ENCODE measurements at regions not wholly inside any gene's neighbourhood (a gene's known extent, or its start where the extent isn't known, plus 50 kb on each side); places are given as distances from the start of the nearest gene placed in this dataset.

DNA sequence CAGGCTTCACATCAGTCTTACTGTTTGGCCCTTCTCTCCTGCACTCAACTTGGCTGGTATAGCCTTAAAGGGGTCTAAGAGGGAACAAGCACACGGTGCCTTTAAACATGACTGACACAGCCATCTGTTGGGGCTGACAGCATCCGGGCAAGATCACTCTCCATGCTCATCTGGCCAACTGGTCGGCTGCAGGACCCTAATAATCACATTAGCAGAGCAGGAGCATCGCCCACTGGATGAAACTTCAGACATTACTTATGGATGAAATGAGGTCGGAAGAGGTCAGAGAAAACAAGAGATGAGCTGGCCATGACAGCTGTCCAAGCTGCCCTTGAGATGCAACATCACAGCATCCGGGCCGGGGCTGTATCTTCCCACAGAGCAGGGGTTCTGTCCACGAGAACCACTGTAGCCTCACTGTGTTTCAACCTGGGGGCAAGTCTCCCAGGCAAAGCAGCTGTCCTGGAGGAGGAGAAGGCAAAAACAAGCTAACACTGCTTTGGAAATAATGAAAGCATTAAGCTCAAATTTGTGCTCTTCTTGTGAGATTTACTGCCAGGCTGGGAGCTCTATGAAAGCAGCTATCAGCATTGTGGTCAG is 94.4 kb upstream of the TTC29 start:
- H3K4me1 ChIP-seq (ENCODE audit: insufficient read depth, low read length) = no peaks in the 10 kb centered on the region
- no peak overlapping the region for H3K9ac ChIP-seq (ENCODE audit: low read depth, low read length)
- H3K9me3 ChIP-seq (ENCODE audit: control insufficient read depth, insufficient read depth, low read length) = no peaks in the 10 kb centered on the region
- no peaks in the 10 kb centered on the region for H3K36me3 ChIP-seq (ENCODE audit: insufficient read depth, low read length)

DNA sequence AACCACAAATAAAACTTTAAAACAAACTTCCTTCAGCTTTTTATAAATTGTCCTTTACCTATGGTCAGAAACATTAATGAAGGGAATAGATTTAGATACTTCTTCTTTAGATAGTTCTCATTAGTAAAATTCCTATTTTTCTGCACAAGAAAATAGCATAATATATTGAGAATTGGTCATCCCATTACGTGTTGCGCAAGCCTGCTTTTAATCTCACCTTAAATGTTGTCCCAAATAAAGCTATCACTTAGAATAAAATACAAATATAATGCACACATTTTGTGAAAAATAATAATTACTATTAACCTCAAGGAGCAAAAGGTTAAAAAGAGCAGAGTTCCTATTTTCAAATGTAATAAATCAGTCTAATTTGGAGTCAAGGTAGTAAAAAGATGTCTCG is 95.2 kb upstream of the TTC29 start:
- Histone ChIP-seq H3K9ac (ENCODE audit: low read depth, low read length) (no peak overlapping the region), H3K9me3 (ENCODE audit: control insufficient read depth, insufficient read depth, low read length) (no peaks in the 10 kb centered on the region), H3K4me1 (ENCODE audit: insufficient read depth, low read length) (no peaks in the 10 kb centered on the region), H3K36me3 (ENCODE audit: insufficient read depth, low read length) (no peaks in the 10 kb centered on the region)

DNA sequence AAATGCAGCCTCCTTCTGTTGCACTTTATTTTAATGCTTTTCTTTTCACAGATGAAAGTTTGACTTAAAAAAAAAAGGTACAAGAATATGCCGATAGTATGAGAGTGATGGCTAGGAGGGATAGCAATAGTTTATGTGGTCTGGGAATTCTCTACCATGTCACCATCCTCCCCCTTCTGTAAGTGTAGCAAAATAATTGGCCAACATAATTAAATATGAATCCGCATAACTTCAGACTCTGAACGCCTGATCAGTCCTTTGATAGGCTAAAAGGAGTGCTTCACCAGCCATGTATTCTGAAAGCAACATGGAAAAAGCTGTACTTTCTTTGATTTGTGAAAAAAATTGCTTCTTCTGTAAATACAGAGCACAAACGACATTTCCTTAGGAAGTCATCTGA is 95.7 kb upstream of the TTC29 start:
- H3K9me3 ChIP-seq (ENCODE audit: control insufficient read depth, insufficient read depth, low read length) = no peaks in the 10 kb centered on the region
- H3K4me1 ChIP-seq (ENCODE audit: insufficient read depth, low read length) = no peaks in the 10 kb centered on the region
- H3K9ac ChIP-seq (ENCODE audit: low read depth, low read length) = no peak overlapping the region
- no peaks in the 10 kb centered on the region for H3K36me3 ChIP-seq (ENCODE audit: insufficient read depth, low read length)

DNA sequence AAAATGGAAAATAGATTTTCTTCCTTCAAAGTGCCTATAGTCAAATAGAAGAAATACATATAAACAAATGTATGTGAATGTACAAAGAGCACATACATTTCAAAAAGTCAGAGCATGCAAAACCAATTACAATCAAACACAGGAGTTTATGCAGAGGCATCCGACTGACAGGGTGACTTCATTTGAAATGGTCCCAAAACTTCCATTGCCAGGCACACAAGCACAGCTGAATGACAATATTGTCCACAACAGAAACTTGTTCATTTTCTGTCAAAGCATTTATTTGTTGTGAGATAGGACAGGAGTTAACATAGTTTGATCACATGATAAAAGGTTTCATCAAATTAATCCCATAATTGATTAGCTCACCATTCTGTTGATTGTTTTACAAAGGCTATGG is 96.4 kb upstream of the TTC29 start:
- H3K9ac ChIP-seq (ENCODE audit: low read depth, low read length) = no peak overlapping the region
- H3K4me1 ChIP-seq (ENCODE audit: insufficient read depth, low read length) = no peaks in the 10 kb centered on the region
- no peaks in the 10 kb centered on the region for H3K36me3 ChIP-seq (ENCODE audit: insufficient read depth, low read length)
- H3K9me3 ChIP-seq (ENCODE audit: control insufficient read depth, insufficient read depth, low read length) = no peaks in the 10 kb centered on the region

DNA sequence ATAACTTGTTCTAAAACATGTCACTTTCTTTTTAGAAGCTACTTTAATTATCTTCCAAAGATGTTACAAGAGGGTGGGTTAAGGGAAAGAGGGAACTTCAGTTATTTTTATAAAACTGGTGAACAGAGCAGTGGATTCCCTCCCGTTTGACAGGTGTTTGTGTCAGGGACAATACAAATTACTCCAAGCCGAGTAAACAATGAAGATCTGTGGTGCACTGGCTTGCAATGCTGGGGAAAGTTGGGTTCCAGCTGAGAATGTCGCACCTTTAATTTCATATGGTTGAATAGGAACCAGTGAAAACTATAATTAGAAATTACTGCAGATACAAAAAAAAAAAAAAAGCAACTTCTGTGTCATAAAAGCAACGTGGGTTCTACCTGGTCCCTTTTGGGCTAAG is 98.6 kb upstream of the TTC29 start:
- Histone ChIP-seq H3K9ac (ENCODE audit: low read depth, low read length) (no peak overlapping the region), H3K36me3 (ENCODE audit: insufficient read depth, low read length) (no peaks in the 10 kb centered on the region), H3K9me3 (ENCODE audit: control insufficient read depth, insufficient read depth, low read length) (no peaks in the 10 kb centered on the region; the same call in 1 of the 2 replicates), H3K4me1 (ENCODE audit: insufficient read depth, low read length) (no peaks in the 10 kb centered on the region)

DNA sequence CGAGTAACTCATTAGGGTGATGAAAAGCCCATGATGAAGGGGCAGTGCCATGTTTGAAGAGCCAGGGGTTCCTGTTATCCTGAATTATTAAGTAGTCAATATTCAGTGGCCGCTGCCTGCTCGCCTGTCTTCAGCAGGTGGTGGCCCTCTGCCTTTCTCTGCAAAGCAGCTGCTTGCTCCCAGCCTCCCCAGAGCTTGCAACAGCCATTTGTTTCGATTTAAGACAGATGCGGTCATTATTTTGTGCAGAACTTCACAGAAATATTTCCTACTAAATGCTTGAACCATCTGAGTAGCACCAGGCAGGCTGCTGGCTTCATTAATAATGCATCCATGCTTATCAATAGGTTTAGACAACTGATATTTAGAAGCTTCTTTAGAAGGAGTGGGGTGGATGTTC is 104.3 kb upstream of the TTC29 start:
- no peak overlapping the region for H3K9ac ChIP-seq (ENCODE audit: low read depth, low read length)

DNA sequence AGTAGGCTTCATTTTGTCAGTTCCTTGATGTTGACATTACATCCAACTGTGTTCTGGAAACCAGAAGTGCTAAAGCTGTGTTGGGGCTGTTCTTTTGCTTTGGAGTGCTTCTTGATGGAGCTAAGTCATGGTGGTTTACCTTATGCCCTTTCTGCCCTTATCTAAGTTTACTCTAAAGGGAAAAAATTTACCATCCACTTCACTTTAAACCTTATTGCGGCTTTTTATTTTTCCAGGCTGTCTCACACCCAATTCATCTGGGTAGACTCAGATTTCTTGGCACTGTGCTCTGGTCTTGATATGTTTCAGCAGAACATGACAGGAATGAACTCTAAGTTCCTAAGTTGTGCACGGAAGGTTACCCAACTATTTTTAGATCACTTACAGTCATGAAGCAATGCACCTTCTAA is 104.7 kb upstream of the TTC29 start:
- Histone ChIP-seq H3K9ac (ENCODE audit: low read depth, low read length) (no peak overlapping the region), H3K36me3 (ENCODE audit: insufficient read depth, low read length) (no peaks in the 10 kb centered on the region), H3K4me1 (ENCODE audit: insufficient read depth, low read length) (no peaks in the 10 kb centered on the region), H3K9me3 (ENCODE audit: control insufficient read depth, insufficient read depth, low read length) (peaks cover 8% of the 10 kb centered on the region)

More for the DNA sequence above, 104.3 kb upstream of the TTC29 start:
- H3K9me3 ChIP-seq (ENCODE audit: control insufficient read depth, insufficient read depth, low read length) = peaks cover 8% of the 10 kb centered on the region
- H3K4me1 ChIP-seq (ENCODE audit: insufficient read depth, low read length) = no peaks in the 10 kb centered on the region
- H3K36me3 ChIP-seq (ENCODE audit: insufficient read depth, low read length) = no peaks in the 10 kb centered on the region

DNA sequence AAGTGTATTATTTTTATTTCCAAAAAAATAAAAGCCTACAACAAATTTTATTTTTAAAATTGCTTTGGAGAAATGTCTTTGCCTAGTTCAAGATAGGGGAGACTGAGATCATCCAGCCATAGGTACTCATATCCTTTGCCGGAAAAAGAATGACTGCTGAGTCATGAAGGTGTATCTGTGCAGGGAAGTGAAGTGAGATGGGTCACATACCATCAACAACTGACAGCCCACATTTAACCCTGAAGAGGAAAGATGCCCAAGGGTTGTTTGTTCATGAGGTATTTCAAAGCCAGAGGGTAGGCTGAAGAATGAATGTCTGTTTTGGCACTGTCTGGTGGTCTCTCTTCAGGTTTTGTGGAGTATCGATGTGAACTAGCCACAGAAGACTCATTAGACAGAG is 106.7 kb upstream of the TTC29 start:
- Histone ChIP-seq H3K4me1 (ENCODE audit: insufficient read depth, low read length) (no peaks in the 10 kb centered on the region), H3K9me3 (ENCODE audit: control insufficient read depth, insufficient read depth, low read length) (peaks cover 8% of the 10 kb centered on the region), H3K9ac (ENCODE audit: low read depth, low read length) (no peak overlapping the region), H3K36me3 (ENCODE audit: insufficient read depth, low read length) (no peaks in the 10 kb centered on the region)

DNA sequence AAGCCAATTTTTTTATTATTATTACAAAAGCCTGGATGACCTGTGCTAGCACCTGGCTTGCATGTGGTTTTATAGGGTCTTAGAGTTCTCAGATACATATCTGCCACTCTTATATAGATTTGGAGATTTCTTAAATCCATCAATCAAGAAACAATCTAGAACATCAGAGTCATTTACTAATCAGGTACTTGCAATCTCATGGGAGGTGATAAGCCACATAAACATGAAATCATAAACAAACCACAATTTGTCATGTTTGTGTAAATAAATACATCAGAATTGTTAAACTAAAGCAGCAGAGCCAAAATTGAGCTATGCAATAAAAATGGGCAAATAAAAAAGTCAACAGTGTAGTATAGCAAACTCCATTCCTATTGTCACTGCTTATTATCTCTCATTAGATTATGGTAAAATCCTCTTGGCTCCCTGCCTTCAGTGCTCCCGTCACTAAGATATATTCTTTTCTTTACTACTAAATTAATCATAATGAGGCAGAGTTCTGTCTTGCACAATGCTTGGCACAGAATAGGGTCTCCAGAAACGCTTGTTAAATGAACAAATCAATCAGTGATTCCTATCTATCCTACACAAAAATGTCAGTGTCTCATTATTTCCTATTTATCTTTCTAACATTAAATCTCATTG is 108.7 kb upstream of the TTC29 start:
- Histone ChIP-seq H3K9ac (ENCODE audit: low read depth, low read length) (no peak overlapping the region), H3K36me3 (ENCODE audit: insufficient read depth, low read length) (no peaks in the 10 kb centered on the region), H3K4me1 (ENCODE audit: insufficient read depth, low read length) (no peaks in the 10 kb centered on the region)

DNA sequence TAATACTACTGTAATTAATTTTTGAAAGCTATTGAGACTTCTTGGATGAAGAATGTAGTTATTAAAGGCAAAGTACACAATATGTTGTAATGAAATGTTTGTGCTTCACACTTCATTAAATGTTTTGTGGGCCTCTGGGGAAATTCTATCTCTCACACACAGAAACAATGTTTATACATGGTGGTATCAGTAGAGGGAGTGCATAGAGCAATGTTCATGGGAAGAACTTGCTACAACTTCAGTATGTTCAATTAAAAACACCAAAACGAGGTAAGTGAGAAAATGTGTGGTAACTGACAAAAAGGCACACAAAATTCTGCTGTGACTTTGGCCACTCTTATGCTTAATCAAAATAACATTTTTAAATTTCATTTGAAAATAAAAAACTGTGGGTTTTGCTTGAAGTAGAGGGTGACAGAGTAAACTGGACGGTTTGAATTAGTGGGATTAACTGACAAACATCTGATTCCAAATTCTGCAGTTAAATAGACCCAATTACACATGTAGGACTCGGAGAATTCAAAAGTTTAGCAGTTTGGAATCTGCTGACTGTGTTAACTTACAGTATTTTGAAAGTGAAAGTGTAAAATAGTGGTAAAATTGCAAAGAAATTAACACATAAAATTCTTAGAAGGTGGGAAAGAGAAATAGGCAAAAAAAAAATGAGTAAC is 111.4 kb upstream of the TTC29 start:
- H3K9ac ChIP-seq (ENCODE audit: low read depth, low read length) = peak overlapping the region; percentile 25; the same call in 1 of the 2 replicates
- H3K4me1 ChIP-seq (ENCODE audit: insufficient read depth, low read length) = peaks cover 5% of the 10 kb centered on the region; the same call in 1 of the 2 replicates
- no peaks in the 10 kb centered on the region for H3K36me3 ChIP-seq (ENCODE audit: insufficient read depth, low read length)
- no peaks in the 10 kb centered on the region for H3K9me3 ChIP-seq (ENCODE audit: control insufficient read depth, insufficient read depth, low read length)

More for the DNA sequence above, 108.7 kb upstream of the TTC29 start:
- peaks cover 8% of the 10 kb centered on the region for H3K9me3 ChIP-seq (ENCODE audit: control insufficient read depth, insufficient read depth, low read length)

DNA sequence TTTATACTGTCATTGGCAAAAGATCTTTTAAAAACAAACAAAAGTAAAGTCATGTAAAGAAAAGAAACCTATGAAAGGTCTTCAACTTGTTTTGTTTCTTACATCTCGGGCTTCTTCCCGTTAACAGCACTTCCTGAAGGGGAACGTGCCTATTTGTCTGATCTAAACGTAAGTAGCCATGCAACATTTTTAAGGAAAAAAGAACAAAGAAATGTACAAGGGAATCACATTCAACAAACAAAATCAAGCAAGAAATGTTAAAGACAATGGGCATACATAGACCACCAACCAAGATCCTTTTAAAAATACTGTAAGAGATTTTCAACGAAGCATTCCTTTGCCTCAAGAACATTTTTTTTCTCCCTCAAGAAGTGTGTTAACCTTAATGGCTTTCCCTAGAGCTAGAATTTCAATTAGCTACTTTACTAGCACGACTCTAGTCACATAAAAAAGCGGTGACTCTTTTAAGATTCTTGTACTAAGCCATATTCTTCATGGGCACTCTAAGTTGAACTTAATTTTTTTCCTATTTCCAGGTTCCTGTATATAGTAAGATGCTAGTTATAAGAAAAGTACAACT is 112.0 kb upstream of the TTC29 start:
- peaks cover 8% of the 10 kb centered on the region; the same call in 1 of the 2 replicates for H3K4me1 ChIP-seq (ENCODE audit: insufficient read depth, low read length)

DNA sequence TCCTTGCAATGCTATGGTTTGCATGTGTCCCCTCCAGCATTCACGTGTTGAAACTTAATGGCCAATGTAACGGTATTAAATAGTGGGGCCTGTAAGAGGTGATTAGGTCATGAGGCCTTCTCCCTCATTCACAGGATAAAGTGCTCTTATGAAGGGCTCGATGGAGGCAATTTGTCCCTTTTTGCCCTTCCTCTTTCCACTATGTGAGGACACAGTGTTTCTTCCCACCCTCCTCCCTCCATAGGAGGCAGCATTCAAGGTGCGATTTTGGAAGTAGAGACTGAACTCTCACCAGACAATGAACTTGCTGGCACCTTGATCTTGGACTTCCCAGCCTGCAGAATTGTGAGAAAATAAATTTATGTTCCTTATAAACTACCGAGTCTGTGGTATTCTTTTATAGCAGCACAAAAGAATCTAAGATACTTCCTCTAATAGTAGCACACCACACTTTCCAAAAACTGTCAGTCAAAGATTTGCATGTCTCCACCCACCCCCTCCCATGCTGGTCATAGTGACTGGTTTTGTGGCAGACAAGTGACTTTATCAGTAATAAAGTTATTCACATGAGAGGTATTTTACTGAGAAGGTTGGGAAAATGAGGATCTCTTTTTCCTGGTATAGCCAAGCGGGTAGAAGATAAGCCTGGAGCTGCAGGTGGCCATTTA is 113.5 kb upstream of the TTC29 start:
- H3K36me3 ChIP-seq (ENCODE audit: insufficient read depth, low read length) = no peaks in the 10 kb centered on the region
- H3K9me3 ChIP-seq (ENCODE audit: control insufficient read depth, insufficient read depth, low read length) = no peaks in the 10 kb centered on the region
- peaks cover 8% of the 10 kb centered on the region; the same call in 1 of the 2 replicates for H3K4me1 ChIP-seq (ENCODE audit: insufficient read depth, low read length)
- no peak overlapping the region for H3K9ac ChIP-seq (ENCODE audit: low read depth, low read length)

More for the DNA sequence above, 112.0 kb upstream of the TTC29 start:
- H3K9me3 ChIP-seq (ENCODE audit: control insufficient read depth, insufficient read depth, low read length) = no peaks in the 10 kb centered on the region
- peak overlapping the region; percentile 25; the same call in 1 of the 2 replicates for H3K9ac ChIP-seq (ENCODE audit: low read depth, low read length)
- H3K36me3 ChIP-seq (ENCODE audit: insufficient read depth, low read length) = no peaks in the 10 kb centered on the region

DNA sequence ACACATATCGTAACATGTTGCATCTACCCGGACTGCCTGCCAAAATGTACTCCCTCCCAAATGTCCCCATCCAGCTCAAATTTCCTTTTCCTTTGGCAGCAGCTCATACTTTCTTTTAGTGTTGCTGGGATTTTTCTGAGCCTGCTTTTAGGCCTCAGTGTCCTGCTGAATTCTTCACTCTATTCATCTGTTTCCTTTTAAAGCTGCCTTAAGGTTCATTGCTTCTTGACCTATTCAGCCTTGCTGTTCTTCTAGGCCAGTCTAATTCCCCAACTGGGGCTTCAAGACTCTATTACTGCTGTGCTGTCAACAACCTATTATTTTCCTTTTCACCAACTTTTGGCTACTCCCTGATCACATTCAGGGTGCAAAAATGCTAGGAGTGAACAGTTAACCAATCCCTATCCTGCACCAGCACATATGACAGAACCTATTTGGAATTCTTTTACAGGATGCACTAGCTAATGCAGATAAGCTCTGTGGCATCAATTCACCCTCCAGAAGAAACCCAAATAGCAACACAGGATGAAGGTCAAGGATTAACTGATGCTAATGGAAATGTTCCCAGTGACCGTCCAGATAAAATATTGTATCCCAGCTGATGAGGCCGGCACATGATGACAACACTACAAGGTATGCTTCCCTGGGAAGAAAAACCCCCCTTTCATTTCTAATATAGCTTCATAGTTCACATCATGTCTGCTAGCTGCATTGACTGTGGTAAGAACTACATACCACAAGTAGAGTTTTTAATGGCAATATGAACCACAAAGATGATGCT is 114.7 kb upstream of the TTC29 start:
- no peaks in the 10 kb centered on the region for H3K36me3 ChIP-seq (ENCODE audit: insufficient read depth, low read length)
- H3K9ac ChIP-seq (ENCODE audit: low read depth, low read length) = no peak overlapping the region
- peaks cover 8% of the 10 kb centered on the region; the same call in 1 of the 2 replicates for H3K4me1 ChIP-seq (ENCODE audit: insufficient read depth, low read length)
- H3K9me3 ChIP-seq (ENCODE audit: control insufficient read depth, insufficient read depth, low read length) = no peaks in the 10 kb centered on the region

DNA sequence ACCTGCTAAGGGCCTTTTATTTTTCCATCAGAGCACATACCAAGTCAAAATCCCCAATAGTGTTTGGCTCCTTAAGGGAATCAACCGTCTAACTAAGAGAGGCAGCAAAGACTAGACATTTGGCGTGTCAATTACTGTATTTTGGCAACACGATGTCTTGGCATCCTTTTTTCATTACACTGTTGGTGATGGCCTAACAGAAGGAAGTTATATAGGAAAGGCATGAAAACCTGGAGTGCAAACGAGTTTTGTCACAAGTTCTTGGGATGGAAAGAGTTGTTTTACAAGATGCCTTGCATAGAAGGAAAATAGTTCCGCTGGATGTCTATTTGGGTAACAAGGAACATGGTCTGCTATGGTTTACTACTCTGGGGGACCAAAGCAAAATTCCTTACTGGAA is 119.2 kb upstream of the TTC29 start:
- H3K4me1 ChIP-seq (ENCODE audit: insufficient read depth, low read length) = peaks cover 8% of the 10 kb centered on the region; the same call in 1 of the 2 replicates
- H3K9ac ChIP-seq (ENCODE audit: low read depth, low read length) = no peak overlapping the region
- no peaks in the 10 kb centered on the region for H3K9me3 ChIP-seq (ENCODE audit: control insufficient read depth, insufficient read depth, low read length)
- H3K36me3 ChIP-seq (ENCODE audit: insufficient read depth, low read length) = no peaks in the 10 kb centered on the region
